CD8-positive, alpha-beta memory T cell (primary cell): ENCODE measurements at regions not wholly inside any gene's neighbourhood (a gene's known extent, or its start where the extent isn't known, plus 50 kb on each side); places are given as distances from the start of the nearest gene placed in this dataset.

Experiments
- CTCF ChIA-PET: fragments of 350-600 bp; sonication (Branson Sonifier 250); formaldehyde crosslinking; loops from one replicate; lab custom pipeline; 2021; ENCODE audit warnings: antibody characterized with exemption; lab: Charles Lee
- POLR2A ChIA-PET: fragments of 350-600 bp; sonication (Branson Sonifier 250); formaldehyde crosslinking; loops from one replicate; lab custom pipeline; 2021; ENCODE audit warnings: antibody characterized with exemption; lab: Charles Lee
- DNase-seq, 5 donors: peaks; one replicate each; pipeline versions ENCODE4 v3.0.0 to v3.0.0-alpha.2; 2020 to 2022; ENCODE audit warnings: mixed read lengths in 1 of 5
- H3K27ac ChIP-seq: one replicate; pipeline ENCODE4 v1.7.0; 2013; ENCODE audit warnings: low read depth, mild to moderate bottlenecking, low read length, moderate library complexity
- H3K27me3 ChIP-seq: 2 replicates; pipeline ENCODE4 v1.7.0; 2013; ENCODE audit warnings: low read length, mild to moderate bottlenecking; ENCODE audit not compliant: insufficient read depth, poor library complexity, severe bottlenecking
- H3K36me3 ChIP-seq: 2 replicates; pipeline ENCODE4 v1.7.0; 2013; ENCODE audit warnings: mild to moderate bottlenecking, low read length, moderate library complexity; ENCODE audit not compliant: insufficient read depth
- H3K4me1 ChIP-seq: 2 replicates; pipeline ENCODE4 v1.7.0; 2013; ENCODE audit warnings: mild to moderate bottlenecking, low read length, moderate library complexity; ENCODE audit not compliant: insufficient read depth
- H3K4me3 ChIP-seq: 2 replicates; pipeline ENCODE4 v1.7.0; 2013; ENCODE audit warnings: mild to moderate bottlenecking, low read length
- H3K9me3 ChIP-seq: 2 replicates; pipeline ENCODE4 v1.7.0; 2013; ENCODE audit warnings: mild to moderate bottlenecking, low read length
- H3K27ac Mint-ChIP-seq, 8 donors: one replicate each; pipeline ENCODE4 v1.8.0; 2020 to 2021; ENCODE audit warnings: mixed read lengths in 8 of 8, mild to moderate bottlenecking in 6 of 8, inconsistent platforms in 3 of 8, moderate library complexity in 3 of 8
- H3K27me3 Mint-ChIP-seq, 2 donors: one replicate each; pipeline ENCODE4 v1.8.0; 2020 to 2021; ENCODE audit warnings: mixed read lengths in 2 of 2, mild to moderate bottlenecking in 1 of 2, moderate library complexity in 1 of 2
- H3K36me3 Mint-ChIP-seq, 3 donors: one replicate each; pipeline ENCODE4 v1.8.0; 2020 to 2021; ENCODE audit warnings: mixed read lengths in 3 of 3, inconsistent platforms in 1 of 3, mild to moderate bottlenecking in 1 of 3
- H3K4me1 Mint-ChIP-seq, 3 donors: one replicate each; pipeline ENCODE4 v1.8.0; 2020 to 2021; ENCODE audit warnings: mixed read lengths in 3 of 3, inconsistent platforms in 1 of 3, mild to moderate bottlenecking in 1 of 3
- H3K4me3 Mint-ChIP-seq, 7 donors: one replicate each; pipeline ENCODE4 v1.8.0; 2020 to 2021; ENCODE audit warnings: mixed read lengths in 7 of 7, mild to moderate bottlenecking in 6 of 7, moderate library complexity in 4 of 7, inconsistent platforms in 2 of 7
- H3K9me3 Mint-ChIP-seq, 5 donors: one replicate each; pipeline ENCODE4 v1.8.0; 2020 to 2022; ENCODE audit warnings: mixed read lengths in 5 of 5, mild to moderate bottlenecking in 3 of 5, moderate library complexity in 2 of 5, inconsistent platforms in 1 of 5

DNA sequence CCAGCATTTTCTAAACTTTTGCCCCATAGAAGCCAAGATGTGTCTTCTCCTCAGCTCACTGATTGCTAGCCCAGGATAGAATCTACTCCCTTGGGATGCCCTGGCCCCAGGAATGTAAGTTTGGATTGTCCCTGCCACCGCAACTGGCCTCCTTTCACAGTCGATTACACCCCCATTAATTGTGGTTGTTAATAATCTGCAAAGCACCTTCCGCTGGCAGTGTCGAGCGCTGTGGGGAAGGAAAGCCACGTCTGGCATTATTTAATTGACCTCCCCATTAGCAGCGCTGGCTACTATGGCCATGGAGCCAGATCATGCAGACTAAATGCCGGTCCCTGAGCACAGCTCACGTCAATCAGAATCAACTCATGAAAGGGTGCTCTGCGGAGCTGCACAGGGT is 597.3 kb upstream of the PLXNA2 start:
- no peaks in the 10 kb centered on the region for H3K9me3 ChIP-seq
- H3K4me3 Mint-ChIP-seq: no peak overlapping the region
- H3K27ac Mint-ChIP-seq: no peak overlapping the region
- H3K27me3 ChIP-seq: no peaks in the 10 kb centered on the region
- no peaks in the 10 kb centered on the region for H3K36me3 Mint-ChIP-seq
- H3K9me3 Mint-ChIP-seq: peaks cover 0 to 3% (median 3%) of the 10 kb centered on the region in 5 donors
- no peaks in the 10 kb centered on the region for H3K4me1 Mint-ChIP-seq
- CTCF ChIA-PET: no interaction called here
- DNase-seq: no peak
- H3K4me3 ChIP-seq: no peak overlapping the region
- H3K27ac ChIP-seq: no peak overlapping the region
- H3K4me1 ChIP-seq: no peaks in the 10 kb centered on the region
- H3K27me3 Mint-ChIP-seq: no peaks in the 10 kb centered on the region
- POLR2A ChIA-PET: no interaction called here
- H3K36me3 ChIP-seq: no peaks in the 10 kb centered on the region

DNA sequence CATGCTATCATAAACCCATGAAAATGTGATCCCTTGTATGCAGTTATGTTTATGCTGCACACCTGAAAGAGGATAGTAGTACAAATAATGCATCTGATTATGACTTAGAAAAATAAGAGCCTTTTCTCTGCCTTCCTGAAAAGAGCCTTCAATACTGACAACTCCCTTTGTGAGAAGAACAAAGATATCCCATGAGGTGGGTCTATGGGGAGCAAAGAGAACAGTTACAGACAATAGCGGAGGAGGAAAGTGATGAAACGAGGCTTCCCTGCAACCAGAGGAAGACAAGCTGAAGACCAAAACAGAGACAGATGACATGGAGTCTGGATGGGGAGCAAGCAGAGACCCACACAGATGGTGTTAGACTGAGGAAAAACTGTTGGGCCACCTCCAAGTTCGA is 598.3 kb upstream of the PLXNA2 start:
- no peaks in the 10 kb centered on the region for H3K4me1 Mint-ChIP-seq
- H3K27me3 Mint-ChIP-seq: no peaks in the 10 kb centered on the region
- Histone ChIP-seq H3K36me3 (no peaks in the 10 kb centered on the region), H3K4me1 (no peaks in the 10 kb centered on the region), H3K9me3 (no peaks in the 10 kb centered on the region), H3K27me3 (no peaks in the 10 kb centered on the region), H3K4me3 (no peak overlapping the region), H3K27ac (no peak overlapping the region)
- no peaks in the 10 kb centered on the region for H3K36me3 Mint-ChIP-seq
- ChIA-PET CTCF (no interaction called here), POLR2A (no interaction called here)
- DNase-seq: no peak
- H3K4me3 Mint-ChIP-seq: no peak overlapping the region
- H3K9me3 Mint-ChIP-seq: peaks cover 0 to 3% (median 3%) of the 10 kb centered on the region in 5 donors
- H3K27ac Mint-ChIP-seq: no peak overlapping the region

DNA sequence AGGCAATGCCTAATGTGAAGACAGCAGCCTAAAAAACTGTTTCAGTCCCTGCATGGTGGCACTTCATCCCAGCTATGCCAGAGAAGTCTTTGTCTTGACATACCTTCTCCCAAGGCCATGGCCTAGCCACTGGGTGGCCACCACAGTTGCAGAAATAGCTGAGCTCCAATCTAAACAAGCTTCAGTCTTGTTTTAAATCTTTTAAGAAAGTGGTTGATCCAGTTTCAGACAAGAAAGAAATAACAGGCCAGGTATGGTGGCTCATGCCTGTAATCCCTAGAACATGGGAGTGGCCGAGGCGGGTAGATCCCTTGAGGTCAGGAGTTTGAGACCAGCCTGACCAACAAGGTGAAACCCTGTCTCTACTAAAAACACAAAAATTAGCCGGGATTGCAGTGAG is 600.0 kb upstream of the PLXNA2 start:
- Histone ChIP-seq H3K36me3 (no peaks in the 10 kb centered on the region), H3K9me3 (no peaks in the 10 kb centered on the region), H3K4me1 (no peaks in the 10 kb centered on the region), H3K27me3 (no peaks in the 10 kb centered on the region), H3K27ac (no peak overlapping the region), H3K4me3 (no peak overlapping the region)
- H3K36me3 Mint-ChIP-seq: no peaks in the 10 kb centered on the region
- ChIA-PET CTCF (no interaction called here), POLR2A (no interaction called here)
- no peaks in the 10 kb centered on the region for H3K4me1 Mint-ChIP-seq
- peaks cover 0 to 6% (median 3%) of the 10 kb centered on the region in 5 donors for H3K9me3 Mint-ChIP-seq
- peaks cover 0 to 3% of the 10 kb centered on the region in 2 donors for H3K27me3 Mint-ChIP-seq
- H3K4me3 Mint-ChIP-seq: no peak overlapping the region
- H3K27ac Mint-ChIP-seq: no peak overlapping the region
- no peak for DNase-seq

DNA sequence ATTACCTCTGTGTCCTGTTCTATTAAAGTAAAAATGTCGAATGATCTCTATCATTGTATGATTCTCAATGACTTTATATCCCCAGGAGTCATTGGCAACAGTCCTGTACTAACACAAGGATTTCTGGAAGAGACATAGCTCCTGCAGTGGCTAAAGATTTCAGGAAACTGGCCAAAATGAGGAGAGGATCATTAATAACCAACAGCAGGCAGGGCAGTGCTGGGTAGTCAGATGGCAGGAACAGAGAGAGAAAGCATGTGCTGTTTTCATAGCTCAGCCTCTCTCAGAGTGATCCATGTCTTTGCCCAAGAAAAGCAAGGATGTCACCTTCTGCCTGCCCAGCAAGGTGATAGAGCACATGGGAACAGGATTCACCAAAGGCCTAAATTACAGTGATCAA is 604.7 kb upstream of the PLXNA2 start:
- H3K36me3 ChIP-seq: no peaks in the 10 kb centered on the region
- H3K4me1 ChIP-seq: no peaks in the 10 kb centered on the region
- no peaks in the 10 kb centered on the region for H3K9me3 ChIP-seq
- Mint-ChIP-seq H3K27ac (no peak overlapping the region), H3K9me3 (peaks cover 0 to 6% (median 0%) of the 10 kb centered on the region in 5 donors), H3K4me3 (no peak overlapping the region), H3K36me3 (no peaks in the 10 kb centered on the region), H3K27me3 (peaks cover 0 to 3% of the 10 kb centered on the region in 2 donors), H3K4me1 (no peaks in the 10 kb centered on the region)
- ChIA-PET CTCF (interaction anchor here (1.2 kb wide), 1 partner anchor 13 kb away, joined by 3 read pairs; no protein-coding TSS in a partner anchor), POLR2A (no interaction called here)
- H3K27me3 ChIP-seq: no peaks in the 10 kb centered on the region
- no peak for DNase-seq
- H3K4me3 ChIP-seq: no peak overlapping the region
- H3K27ac ChIP-seq: no peak overlapping the region

DNA sequence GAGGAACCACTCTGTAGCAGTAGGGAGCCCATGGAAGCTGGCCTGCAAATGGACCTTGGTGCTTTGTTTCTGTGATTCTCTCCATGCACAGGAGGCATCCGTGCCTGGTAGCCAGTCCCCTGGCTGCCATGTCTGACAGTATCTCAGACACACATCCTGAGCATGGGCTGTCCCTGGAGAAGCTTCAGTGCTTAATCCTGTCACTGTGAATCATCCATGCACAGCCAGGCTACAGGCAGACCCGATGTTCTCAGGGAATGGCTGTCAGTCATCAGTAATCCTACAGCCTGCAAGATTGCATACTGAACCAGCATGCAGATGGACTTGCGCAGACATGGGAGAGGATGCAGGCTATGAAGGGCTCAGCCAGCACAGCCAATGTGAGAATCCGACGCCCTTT is 606.3 kb upstream of the PLXNA2 start:
- CTCF ChIA-PET: no interaction called here
- H3K9me3 Mint-ChIP-seq: peaks cover 0 to 3% (median 0%) of the 10 kb centered on the region in 5 donors
- no peaks in the 10 kb centered on the region for H3K4me1 Mint-ChIP-seq
- no peak overlapping the region for H3K4me3 Mint-ChIP-seq
- POLR2A ChIA-PET: no interaction called here
- Histone ChIP-seq H3K27ac (no peak overlapping the region), H3K4me1 (no peaks in the 10 kb centered on the region), H3K9me3 (no peaks in the 10 kb centered on the region), H3K36me3 (no peaks in the 10 kb centered on the region), H3K27me3 (no peaks in the 10 kb centered on the region), H3K4me3 (no peak overlapping the region)
- no peak overlapping the region for H3K27ac Mint-ChIP-seq
- H3K36me3 Mint-ChIP-seq: no peaks in the 10 kb centered on the region
- H3K27me3 Mint-ChIP-seq: peaks cover 0 to 3% of the 10 kb centered on the region in 2 donors
- no peak for DNase-seq

DNA sequence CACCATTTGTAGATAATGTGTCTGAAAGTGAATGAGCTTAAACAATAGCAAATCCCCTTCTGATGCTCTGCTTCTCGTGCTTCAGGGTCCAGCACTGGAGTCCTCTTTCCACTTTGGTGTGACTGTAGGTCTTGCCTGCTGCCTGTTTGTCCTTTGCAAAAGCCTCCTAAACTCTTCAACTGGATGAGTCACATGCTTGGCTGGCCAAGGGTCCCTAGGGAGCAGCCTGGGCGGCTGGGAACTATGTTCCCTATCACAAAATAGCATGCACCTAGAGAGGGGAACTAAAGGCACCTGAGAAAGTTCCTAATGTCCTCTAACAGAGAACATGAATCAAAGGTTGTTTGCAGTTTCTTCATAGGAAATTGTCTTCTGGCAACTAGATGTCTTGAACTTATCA is 607.2 kb upstream of the PLXNA2 start:
- Mint-ChIP-seq H3K4me3 (no peak overlapping the region), H3K36me3 (no peaks in the 10 kb centered on the region), H3K9me3 (peaks cover 0 to 3% (median 0%) of the 10 kb centered on the region in 5 donors), H3K27me3 (peaks cover 0 to 4% of the 10 kb centered on the region in 2 donors), H3K27ac (no peak overlapping the region), H3K4me1 (no peaks in the 10 kb centered on the region)
- no peak for DNase-seq
- Histone ChIP-seq H3K9me3 (no peaks in the 10 kb centered on the region), H3K4me3 (no peak overlapping the region), H3K27ac (no peak overlapping the region), H3K4me1 (no peaks in the 10 kb centered on the region), H3K27me3 (no peaks in the 10 kb centered on the region), H3K36me3 (no peaks in the 10 kb centered on the region)
- ChIA-PET POLR2A (no interaction called here), CTCF (no interaction called here)

DNA sequence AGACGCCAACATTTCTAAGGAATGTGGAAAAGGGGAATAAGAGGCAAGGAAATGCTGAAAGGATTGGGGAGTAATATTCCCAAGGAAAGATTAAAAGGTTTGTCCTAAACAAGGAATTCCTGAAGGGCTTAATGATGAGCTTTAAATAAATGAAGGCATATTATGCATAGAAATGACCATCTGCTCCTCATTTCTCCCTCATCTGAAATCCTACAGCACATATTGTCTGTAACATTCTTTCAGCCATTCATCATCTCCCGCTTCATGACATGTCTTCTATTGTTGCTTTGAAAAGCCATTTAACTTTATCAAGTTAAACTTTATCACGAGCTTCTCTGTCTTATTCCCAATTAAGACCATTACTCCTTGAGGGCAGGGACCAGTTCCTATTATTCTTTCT is 608.7 kb upstream of the PLXNA2 start:
- Mint-ChIP-seq H3K4me3 (no peak overlapping the region), H3K36me3 (no peaks in the 10 kb centered on the region), H3K4me1 (no peaks in the 10 kb centered on the region), H3K27me3 (peaks cover 0 to 1% of the 10 kb centered on the region in 2 donors), H3K9me3 (peaks cover 0 to 4% (median 0%) of the 10 kb centered on the region in 5 donors), H3K27ac (no peak overlapping the region)
- Histone ChIP-seq H3K36me3 (no peaks in the 10 kb centered on the region), H3K9me3 (no peaks in the 10 kb centered on the region), H3K4me3 (no peak overlapping the region), H3K4me1 (no peaks in the 10 kb centered on the region), H3K27me3 (no peaks in the 10 kb centered on the region), H3K27ac (no peak overlapping the region)
- CTCF ChIA-PET: no interaction called here
- no peak for DNase-seq
- POLR2A ChIA-PET: no interaction called here

DNA sequence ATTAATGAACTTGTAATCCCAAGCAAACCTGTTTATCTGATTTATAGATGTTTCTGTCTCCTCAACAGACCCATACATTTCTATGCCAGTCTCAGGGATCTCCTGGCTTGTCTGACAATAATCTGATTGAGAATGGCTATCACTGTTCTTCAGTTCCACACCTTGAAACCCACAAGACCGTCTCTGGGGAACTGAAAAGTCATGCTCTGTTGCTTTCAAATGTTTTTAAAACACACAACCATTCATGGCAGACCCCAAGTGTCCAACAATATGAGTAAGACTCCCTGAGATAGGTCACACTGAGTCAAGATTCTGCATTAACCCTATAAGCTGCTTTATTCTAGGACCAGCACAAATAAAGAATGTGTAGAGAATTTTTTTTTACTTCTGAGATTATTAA is 611.2 kb upstream of the PLXNA2 start:
- DNase-seq: no peak
- H3K27ac ChIP-seq: no peak overlapping the region
- no peak overlapping the region for H3K4me3 ChIP-seq
- H3K27me3 ChIP-seq: no peaks in the 10 kb centered on the region
- Mint-ChIP-seq H3K9me3 (peaks cover 0 to 6% (median 3%) of the 10 kb centered on the region in 5 donors), H3K4me1 (no peaks in the 10 kb centered on the region), H3K27me3 (peaks cover 1 to 3% of the 10 kb centered on the region in 2 donors), H3K36me3 (no peaks in the 10 kb centered on the region), H3K27ac (no peak overlapping the region), H3K4me3 (no peak overlapping the region)
- CTCF ChIA-PET: no interaction called here
- no peaks in the 10 kb centered on the region for H3K9me3 ChIP-seq
- no peaks in the 10 kb centered on the region for H3K4me1 ChIP-seq
- no peaks in the 10 kb centered on the region for H3K36me3 ChIP-seq
- POLR2A ChIA-PET: no interaction called here

DNA sequence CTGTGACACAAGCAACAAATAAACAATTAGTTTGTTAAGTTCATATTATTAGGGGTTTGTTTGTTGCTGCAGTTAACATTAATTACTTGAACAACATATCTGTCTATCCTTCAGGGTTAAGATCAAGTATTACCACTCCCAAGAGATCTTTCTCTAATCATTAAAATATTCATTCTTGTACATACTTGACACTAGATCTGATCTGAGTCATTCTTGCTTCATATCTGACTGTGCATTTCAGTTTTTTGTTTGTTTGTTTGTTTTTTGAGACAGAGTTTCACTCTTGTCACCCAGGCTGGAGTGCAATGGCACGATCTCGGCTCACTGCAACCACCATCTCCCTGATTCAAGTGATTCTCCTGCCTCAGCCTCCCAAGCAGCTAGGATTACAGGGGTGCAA is 613.3 kb upstream of the PLXNA2 start:
- Histone ChIP-seq H3K36me3 (no peaks in the 10 kb centered on the region), H3K4me1 (no peaks in the 10 kb centered on the region), H3K9me3 (no peaks in the 10 kb centered on the region), H3K27ac (no peak overlapping the region), H3K4me3 (no peak overlapping the region), H3K27me3 (no peaks in the 10 kb centered on the region)
- H3K9me3 Mint-ChIP-seq: peaks cover 0 to 6% (median 3%) of the 10 kb centered on the region in 5 donors
- H3K4me3 Mint-ChIP-seq: no peak overlapping the region
- no peak for DNase-seq
- H3K4me1 Mint-ChIP-seq: no peaks in the 10 kb centered on the region
- H3K27ac Mint-ChIP-seq: no peak overlapping the region
- H3K27me3 Mint-ChIP-seq: peaks cover 1 to 3% of the 10 kb centered on the region in 2 donors
- POLR2A ChIA-PET: no interaction called here
- CTCF ChIA-PET: no interaction called here
- H3K36me3 Mint-ChIP-seq: no peaks in the 10 kb centered on the region
